GM19372 (cell line): ENCODE measurements at regions not wholly inside any gene's neighbourhood (a gene's known extent, or its start where the extent isn't known, plus 50 kb on each side); places are given as distances from the start of the nearest gene placed in this dataset.
"Not testable (repeated sequence)": the region's sequence is repeated elsewhere in the genome, so short reads cannot be mapped to it uniquely, and the experiment has no call there.

Source experiments
- ATAC-seq: cut with Tn5 transposase; IDR thresholded peaks from one replicate; pipeline ENCODE4 v1.9.1; 2021; ENCODE audit warnings: mild to moderate bottlenecking, low read depth, moderate library complexity; ENCODE audit not compliant: unreplicated experiment

DNA sequence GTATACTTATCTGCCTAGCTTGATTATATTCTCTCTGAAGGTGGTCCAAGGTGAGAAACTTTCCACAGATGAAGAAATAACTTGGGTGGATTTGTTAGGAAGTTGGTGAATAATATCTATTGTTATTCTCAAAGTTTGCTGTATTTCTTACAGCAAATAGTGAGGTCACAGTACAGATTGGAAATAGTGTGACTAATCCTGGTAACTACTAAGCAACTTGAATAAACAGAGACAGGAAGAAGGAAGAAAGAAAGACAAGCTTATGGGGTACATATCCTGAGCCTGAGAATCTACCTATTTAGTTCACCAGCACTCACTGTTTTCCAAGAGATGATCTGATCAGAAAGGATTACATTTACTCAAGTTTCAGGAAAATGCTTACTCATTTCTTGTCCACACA is 1416.1 kb downstream of the RPA4 start:
- ATAC-seq, result no peak

DNA sequence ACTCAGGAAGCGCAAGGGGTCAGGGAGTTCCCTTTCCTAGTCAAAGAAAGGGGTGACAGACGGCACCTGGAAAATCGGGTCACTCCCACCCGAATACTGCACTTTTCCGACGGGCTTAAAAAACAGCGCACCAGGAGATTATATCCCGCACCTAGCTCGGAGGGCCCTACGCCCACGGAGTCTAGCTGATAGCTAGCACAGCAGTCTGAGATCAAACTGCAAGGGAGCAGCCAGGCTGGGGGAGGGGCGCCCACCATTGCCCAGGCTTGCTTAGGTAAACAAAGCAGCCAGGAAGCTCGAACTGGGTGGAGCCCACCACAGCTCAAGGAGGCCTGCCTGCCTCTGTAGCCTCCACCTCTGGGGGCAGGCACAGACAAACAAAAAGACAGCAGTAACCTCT is 1416.8 kb downstream of the RPA4 start:
- ATAC-seq, result not testable (repeated sequence)

GRCh38 chrX:98331407-98331806 is 1447.7 kb downstream of the RPA4 start:
- ATAC-seq, result no peak

GRCh38 chrX:98338544-98338943 is 1454.8 kb downstream of the RPA4 start:
- ATAC-seq, result no peak

- ATAC-seq, result no peak
These were observed 1467.2 kb downstream of the RPA4 start for GRCh38 chrX:98350940-98351339.

DNA sequence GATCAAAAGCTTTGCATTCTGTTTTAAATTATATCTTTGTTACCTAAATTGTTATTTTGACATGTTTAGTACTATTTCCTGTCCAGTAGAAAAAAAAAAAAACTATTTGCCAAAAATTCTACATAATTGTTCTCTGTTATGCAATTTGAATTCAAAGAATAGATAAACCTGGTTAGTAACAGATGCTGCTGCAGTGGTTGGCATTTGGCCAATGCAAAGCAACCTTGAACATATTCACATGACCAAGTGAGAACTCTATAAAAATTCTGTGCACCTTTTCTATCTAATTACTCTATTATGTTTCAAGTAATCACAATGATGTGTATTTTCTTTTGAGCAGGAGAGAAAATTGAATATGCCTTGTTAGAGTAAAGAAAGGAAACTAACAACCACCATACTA is 1473.4 kb downstream of the RPA4 start:
- ATAC-seq, result no peak

GRCh38 chrX:98362630-98363029 is 1478.9 kb downstream of the RPA4 start:
- no peak for ATAC-seq

DNA sequence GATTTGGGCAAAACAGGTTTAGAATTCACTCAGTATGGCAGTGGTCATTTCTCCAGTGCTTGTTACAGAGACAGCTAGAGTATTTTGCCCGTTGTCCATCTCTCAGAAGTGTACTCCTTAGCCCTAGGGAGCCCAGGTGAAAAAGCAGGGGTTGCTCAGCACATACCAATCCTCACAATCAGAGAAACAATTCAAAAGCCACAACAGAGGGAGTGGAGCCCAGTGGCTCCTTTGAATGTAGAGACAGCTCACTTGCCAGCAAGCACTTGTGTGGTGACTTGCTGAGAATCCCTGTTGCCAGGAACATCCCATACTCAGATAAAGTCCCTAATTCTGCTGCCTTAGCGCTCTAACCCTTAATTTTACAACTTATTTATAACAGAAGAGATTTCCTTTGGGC is 1488.3 kb downstream of the RPA4 start:
- no peak for ATAC-seq

- no peak for ATAC-seq
These were observed 1495.4 kb downstream of the RPA4 start for GRCh38 chrX:98379134-98379533.

DNA sequence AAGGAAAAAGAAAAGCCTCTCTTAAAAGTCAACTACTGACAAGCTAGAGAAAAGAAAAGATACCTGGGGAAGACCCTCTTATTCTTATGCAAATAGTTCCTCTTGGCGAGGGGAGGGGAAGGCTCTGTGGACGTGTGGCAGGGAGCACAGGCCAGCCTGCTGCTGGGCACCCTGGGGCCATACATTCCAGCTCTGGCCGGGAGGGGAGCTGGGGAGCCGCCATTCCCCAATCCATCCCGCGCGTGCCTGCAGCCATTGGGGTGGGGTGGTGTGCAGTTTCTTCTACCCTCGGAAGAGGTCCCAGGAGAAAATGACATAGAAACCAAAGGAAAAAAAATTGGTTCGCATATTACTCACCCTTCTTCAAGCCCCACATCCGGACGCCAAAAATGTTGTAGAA is 1496.4 kb downstream of the RPA4 start:
- no peak for ATAC-seq

DNA sequence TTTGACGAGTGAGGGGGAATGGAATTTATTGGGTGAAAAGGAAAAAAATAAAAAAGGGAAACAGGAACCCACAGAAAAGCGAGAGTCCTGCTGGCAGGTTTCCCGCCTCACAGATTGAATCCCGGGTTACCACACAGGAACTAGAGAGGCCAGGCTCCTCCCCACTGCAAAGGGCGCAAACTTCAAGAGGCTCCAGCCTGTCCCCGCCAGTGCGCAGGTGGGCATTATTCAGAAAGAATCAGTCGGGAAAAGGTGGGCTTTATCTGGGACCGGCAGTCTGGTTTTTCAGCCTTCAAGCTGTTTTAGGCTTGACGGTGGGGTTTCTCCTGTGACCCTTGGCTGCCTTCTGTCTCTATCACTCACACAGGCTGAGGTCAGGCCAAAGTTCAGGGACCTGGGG is 1496.8 kb downstream of the RPA4 start:
- no peak for ATAC-seq

- ATAC-seq, result no peak
These were observed 1514.8 kb downstream of the RPA4 start for GRCh38 chrX:98398542-98398941.

GRCh38 chrX:98405376-98405775 is 1521.7 kb downstream of the RPA4 start:
- no peak for ATAC-seq

GRCh38 chrX:98407584-98407983 is 1523.9 kb downstream of the RPA4 start:
- ATAC-seq, result no peak

DNA sequence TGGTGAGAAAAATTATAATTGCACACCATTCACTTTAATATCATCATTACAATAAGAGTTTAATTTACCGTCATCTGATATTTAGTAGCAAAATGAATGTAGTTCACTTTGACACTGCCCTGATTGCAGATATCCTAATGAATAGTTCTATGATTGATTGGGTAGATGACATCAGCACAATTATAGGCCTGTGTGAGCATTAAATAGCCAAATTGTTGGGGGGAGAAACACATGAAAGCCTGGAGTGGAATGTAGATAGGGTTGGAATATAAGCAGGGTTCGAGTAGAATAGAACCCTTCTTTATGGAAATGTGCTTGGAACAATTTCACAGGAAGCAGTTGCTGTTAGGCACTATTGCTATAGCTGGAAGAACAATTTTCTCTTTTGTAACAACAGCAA is 1526.2 kb downstream of the RPA4 start:
- ATAC-seq, result no peak

GRCh38 chrX:98412058-98412457 is 1528.3 kb downstream of the RPA4 start:
- no peak for ATAC-seq

- no peak for ATAC-seq
These were observed 1538.8 kb downstream of the RPA4 start for GRCh38 chrX:98422536-98422935.

DNA sequence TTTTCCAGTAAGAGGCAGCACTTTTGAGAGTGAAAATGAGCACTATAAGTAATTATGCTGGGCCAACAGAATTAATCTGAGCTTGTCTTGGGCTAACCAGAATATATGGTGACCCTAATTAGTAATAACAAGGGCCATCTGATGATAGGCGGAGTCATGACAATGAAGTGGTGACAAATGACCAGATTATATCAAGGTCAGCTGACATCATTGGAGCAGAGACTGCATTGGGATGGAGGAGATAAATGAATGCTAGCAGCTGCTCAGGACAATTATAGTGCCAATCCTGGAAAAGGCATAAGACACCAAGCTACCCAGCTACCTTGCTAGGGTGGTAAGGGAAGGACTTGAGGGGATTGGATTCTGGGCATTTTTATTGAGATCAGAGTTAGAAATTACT is 1548.7 kb downstream of the RPA4 start:
- no peak for ATAC-seq

GRCh38 chrX:98448524-98448923 is 1564.8 kb downstream of the RPA4 start:
- ATAC-seq, result no peak

- ATAC-seq, result no peak
These were observed 1568.7 kb downstream of the RPA4 start for GRCh38 chrX:98452456-98452855.

GRCh38 chrX:98459669-98460068 is 1576.0 kb downstream of the RPA4 start:
- no peak for ATAC-seq

DNA sequence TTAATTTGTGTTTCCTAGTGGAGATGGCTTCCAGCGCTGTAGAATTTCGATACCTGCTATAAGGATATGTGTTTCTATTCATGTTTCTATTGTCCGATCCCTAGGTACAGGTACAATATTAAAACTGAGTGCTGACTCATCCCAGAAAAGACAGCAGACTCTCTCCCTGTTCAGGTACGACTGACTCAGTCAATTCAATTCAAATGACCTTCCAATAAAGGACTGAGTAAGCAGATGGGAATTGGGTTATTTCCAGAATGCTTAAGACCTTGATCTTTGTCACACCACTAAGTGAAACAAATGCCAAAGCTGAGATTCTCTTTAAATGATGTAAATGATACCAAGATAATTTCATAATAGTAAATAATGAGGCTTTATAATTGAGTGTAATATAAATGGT is 1596.9 kb downstream of the RPA4 start:
- ATAC-seq, result no peak

- ATAC-seq, result no peak
These were observed 1597.9 kb downstream of the RPA4 start for GRCh38 chrX:98481636-98482035.

- no peak for ATAC-seq
These were observed 1607.0 kb downstream of the RPA4 start for GRCh38 chrX:98490670-98491069.
